Right renal pelvis (tissue), 4 donors: ENCODE measurements at regions not wholly inside any gene's neighbourhood (a gene's known extent, or its start where the extent isn't known, plus 50 kb on each side); places are given as distances from the start of the nearest gene placed in this dataset.
A peak's percentile ranks its signal among the peaks of the same experiment; 100 is the strongest.

ENCODE experiments used
- DNase-seq, 4 donors: peaks; one replicate each; pipeline ENCODE4 v3.0.0-alpha.2; 2013; ENCODE audit warnings: low read depth in 4 of 4, low spot score in 3 of 4, missing footprints in 1 of 4

DNA sequence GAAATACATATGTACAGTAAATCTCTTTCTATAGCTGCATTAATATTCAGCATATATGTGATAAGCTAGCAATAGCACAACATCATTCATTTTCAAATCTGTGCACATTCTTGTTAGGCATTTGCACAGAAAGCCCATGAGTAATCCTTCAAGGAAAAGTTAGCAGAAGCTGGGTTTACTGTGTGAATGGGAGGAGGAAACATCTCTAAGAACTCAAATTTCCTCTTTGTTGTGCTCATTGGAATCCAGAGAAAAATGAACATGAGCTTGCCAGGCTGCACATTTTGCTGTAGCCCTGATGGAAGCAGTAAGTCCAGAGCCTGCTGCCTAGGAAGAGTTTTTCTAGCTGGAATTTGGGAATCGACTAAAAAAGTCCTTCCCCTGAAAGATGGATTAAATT lies 214.2 kb upstream of the FOXD3 start:
- no peak for DNase-seq

GRCh38 chr1:63112155-63112900 lies 210.0 kb upstream of the FOXD3 start:
- no peak for DNase-seq

DNA sequence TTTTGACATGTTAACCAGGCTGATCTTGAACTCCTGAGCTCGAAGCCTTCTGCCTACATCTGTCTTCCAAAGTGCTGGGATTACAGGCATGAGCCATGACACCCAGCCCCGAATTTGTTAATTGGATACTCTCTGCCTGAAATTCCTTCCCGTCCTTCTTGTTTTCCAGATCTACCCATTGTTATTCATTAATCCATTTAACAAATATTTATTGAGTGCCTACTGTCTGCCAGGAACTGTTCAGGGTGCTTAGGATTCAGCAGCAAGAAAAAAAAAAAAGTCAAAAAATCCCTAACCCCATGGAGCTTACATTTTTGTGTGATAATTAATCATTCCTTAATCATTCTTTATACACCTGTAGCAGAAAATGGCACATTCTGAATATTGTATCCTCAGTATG lies 206.8 kb upstream of the FOXD3 start:
- no peak for DNase-seq

- no peak for DNase-seq
Observed at GRCh38 chr1:63116016-63116415, 206.4 kb upstream of the FOXD3 start.

DNA sequence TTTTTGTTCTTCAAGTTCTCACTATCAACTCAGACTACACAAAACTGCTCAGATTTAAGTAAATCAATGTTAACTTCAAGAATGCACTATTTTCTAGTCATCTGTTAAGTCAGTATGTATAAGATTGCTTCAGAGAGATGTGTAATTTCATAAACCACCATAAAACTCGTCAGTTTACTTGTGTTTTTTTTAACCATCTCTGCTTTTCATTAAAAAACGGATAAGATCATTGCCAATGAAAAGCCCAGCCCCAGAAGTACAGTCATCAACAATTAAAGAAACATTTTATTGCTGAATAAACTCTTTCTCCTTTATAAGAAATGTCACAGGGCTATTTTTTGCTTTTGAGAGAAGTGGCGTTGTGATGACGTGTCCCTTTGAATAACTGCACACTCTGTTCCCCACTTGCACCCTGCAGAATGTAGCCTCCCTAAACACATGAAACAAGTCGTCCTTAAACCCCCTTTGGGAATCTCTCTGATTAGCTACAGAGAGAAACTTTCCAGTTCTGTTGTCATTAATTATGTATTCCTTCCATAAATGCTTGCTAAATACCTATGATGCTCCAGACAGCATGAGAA lies 202.7 kb upstream of the FOXD3 start:
- DNase-seq = no peak

- no peak for DNase-seq
Observed at GRCh38 chr1:63122079-63122478, 200.3 kb upstream of the FOXD3 start.

DNA sequence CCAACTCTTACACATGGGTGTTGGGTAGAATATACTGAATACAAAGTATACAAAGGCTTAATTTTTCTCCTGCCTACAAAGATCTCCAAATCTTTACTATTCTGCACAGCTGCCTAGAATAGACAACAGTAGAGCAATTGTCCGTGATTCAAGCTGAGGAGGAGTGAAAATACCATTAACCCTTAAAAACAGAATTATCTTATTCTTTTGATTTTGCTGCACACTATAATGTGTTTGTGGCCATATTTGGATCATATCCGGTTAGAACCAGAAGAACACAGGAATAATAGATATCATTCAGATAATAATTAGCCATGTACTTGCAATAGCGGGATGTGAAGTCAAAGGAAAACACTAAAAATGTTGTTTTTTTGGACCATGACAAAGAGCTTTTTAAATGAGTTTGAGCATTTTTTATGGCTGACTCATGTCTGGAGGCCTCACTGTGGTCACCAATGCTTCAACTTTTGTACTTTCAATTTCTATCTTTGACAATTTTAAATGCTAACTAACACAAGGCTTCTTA lies 197.6 kb upstream of the FOXD3 start:
- DNase-seq = no peak

DNA sequence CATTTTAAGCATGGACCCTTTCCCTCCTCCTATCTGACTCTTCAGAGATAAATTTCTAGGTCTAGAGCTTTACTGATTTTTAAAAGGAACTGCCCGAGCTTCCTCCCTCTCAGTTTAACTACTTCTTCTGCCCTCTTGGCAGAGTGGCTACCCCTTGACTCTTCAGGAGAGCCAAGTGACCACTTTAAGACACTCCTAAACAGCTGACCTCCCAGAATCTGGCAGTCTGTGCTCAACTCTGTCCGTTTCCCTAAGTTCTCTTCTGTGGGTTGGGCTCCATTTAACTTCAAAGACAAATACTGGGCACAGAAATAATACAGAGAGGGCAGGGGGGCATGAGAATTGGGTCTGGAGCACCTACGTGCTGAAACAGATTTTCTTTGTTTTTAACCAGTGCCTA lies 196.3 kb upstream of the FOXD3 start:
- DNase-seq = no peak

DNA sequence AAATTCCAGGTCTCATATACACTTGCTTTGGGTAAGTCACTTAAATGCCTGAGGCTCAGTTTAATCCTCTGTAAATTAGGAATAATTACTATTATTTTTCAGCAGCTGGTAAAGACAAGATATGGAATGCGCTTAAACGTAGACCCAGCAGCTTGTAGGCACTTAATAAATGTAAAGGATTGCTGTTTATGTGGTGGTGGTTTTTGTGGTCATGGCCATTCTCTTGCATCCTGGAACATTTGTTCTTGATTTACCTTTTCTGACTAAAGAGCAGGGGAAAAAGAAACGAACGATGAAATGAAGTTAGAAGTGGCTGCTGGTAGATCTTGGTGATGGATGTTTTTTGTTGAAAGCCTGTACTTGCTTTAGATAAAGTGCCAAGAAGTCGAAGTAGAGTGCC lies 195.0 kb upstream of the FOXD3 start:
- DNase-seq = no peak

DNA sequence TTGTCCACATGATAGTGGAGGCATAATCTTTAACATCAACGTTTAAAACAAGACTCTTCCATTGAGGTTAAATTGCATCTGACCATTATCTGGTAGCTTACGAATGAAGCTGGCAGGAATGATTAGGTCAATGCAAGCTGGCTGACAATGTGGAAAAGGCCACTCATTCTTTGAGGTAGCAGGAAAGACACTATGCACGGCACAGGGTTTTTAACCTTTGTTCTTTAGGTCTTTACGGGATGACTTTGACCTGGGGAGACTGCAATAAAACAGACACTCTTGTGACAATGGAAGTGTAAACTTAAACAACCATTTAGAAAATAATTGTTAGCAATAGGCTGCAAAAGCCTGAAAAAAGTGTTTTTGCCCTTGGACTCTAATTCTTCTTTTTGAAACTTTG lies 193.8 kb upstream of the FOXD3 start:
- DNase-seq = no peak

DNA sequence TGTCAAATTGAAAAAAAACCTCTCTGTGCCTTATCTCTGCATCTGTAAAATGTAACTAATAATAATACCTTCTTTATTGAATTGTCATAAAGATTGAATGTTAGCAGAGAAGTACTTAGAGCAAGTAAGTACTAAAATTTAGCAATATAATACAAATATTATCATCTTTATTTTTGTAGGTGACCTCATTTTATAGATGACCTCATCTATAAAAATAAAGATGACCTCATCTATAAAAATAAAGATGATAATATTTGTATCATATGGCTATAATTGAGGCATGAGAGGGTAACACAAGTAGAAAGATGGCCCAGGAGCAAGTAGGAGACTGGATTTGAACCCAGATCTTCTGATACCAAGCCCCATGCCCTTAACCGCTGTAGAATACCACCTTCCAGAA lies 193.2 kb upstream of the FOXD3 start:
- DNase-seq = no peak

DNA sequence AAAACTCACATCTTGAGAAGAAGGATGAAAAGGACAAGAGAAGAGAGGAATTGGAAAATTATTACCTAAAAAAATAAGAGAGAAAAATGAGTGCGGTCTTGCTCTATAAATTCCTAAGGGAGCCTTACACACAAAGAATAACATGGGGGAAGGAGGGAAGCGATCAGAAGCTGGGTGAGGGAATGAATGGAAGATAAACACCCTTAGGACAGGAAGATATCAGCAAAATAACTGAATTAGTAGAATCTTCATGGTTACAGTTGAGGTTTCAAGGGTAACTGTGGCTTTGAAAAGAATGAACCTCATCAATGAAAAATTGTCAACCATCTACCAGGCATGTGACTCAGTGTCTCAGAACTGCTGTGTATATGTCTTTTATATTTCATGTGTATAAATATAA lies 192.5 kb upstream of the FOXD3 start:
- DNase-seq = no peak

GRCh38 chr1:63134501-63135173 lies 187.7 kb upstream of the FOXD3 start:
- DNase-seq = no peak

DNA sequence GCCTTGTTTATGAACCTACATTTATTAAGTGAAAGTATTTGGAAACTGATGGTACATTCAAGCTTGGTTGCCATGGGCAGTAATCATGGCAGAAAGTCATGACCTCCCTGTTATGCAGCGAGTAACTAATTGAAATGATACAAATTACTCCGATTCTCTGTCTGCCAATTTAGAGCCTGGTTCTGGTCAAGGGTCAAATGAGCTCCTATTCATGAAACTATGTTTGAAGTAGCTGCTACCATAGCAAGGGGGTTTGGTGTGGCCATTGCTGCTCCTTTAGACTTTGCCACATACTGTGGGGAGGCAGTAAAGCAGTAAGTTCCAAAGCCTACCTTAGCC lies 187.2 kb upstream of the FOXD3 start:
- no peak for DNase-seq

DNA sequence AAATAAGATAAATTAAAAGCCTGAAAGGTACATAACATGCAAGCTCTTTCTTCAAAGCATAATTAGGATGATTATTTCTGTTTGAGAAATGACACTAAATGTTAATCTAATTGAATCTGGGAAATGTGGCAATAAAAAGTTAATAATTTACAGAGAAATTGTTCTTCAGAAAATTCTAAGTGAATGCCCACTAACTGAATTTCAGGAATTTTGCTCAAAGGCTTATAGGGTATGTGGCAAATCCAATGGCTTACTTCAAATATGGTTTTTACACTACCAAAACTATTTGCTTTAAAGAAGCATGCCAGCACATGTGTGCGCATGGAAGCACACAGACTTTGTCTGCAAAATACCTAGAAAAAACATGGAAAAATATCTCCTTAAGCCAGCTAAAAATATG lies 186.6 kb upstream of the FOXD3 start:
- no peak for DNase-seq

- no peak for DNase-seq
Observed at GRCh38 chr1:63142001-63142400, 180.4 kb upstream of the FOXD3 start.

- no peak for DNase-seq
Observed at GRCh38 chr1:63143482-63143881, 178.9 kb upstream of the FOXD3 start.

- no peak for DNase-seq
Observed at GRCh38 chr1:63147783-63148182, 174.6 kb upstream of the FOXD3 start.

GRCh38 chr1:63148825-63149645 lies 173.3 kb upstream of the FOXD3 start:
- peak in 1 of 4 donors; percentile 13 for DNase-seq

GRCh38 chr1:63152572-63152971 lies 169.8 kb upstream of the FOXD3 start:
- no peak for DNase-seq

DNA sequence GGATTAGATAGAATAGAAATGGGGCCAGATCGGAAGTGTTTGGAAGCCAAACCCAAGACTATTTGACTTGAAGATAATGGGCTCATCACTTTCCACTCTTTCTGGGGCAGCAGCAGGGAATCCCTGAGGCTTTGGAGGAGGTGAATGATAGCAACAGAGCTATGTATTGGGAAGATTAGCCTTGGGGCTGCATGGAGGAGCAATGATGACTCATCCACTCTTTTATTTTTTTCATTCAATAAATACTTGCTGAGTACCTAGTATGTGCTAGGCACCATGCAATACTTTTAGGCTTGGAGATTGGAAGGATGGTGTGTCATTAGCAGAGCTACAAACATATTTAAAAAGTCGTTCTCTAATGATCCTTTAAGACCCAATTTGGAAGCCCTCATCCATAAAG lies 166.9 kb upstream of the FOXD3 start:
- DNase-seq = no peak
